Lower lobe of right lung (tissue), 2 donors: ENCODE measurements at regions not wholly inside any gene's neighbourhood (a gene's known extent, or its start where the extent isn't known, plus 50 kb on each side); places are given as distances from the start of the nearest gene placed in this dataset.
A peak's percentile ranks its signal among the peaks of the same experiment; 100 is the strongest.

Source experiments
- ATAC-seq, 2 donors: fragments of 200-7000 bp; cut with Tn5 transposase; one replicate each; pipeline ENCODE4 v1.9.1; 2020 to 2022; ENCODE audit warnings: mild to moderate bottlenecking in 2 of 2, moderate library complexity in 2 of 2
- DNase-seq: peaks from one replicate; pipeline ENCODE4 v3.0.0-alpha.2; 2020
- H3K27ac ChIP-seq: fragments of 200-600 bp; one replicate; pipeline ENCODE4 v1.8.0; 2022
- H3K27me3 ChIP-seq: fragments of 200-600 bp; one replicate; pipeline ENCODE4 v1.8.0; 2022; ENCODE audit warnings: low read depth
- H3K36me3 ChIP-seq: fragments of 200-600 bp; one replicate; pipeline ENCODE4 v1.8.0; 2022; ENCODE audit warnings: mild to moderate bottlenecking
- H3K4me1 ChIP-seq: fragments of 200-600 bp; one replicate; pipeline ENCODE4 v1.8.0; 2022
- H3K4me3 ChIP-seq: fragments of 200-600 bp; one replicate; pipeline ENCODE4 v1.8.0; 2022; ENCODE audit warnings: mild to moderate bottlenecking
- H3K9me3 ChIP-seq: fragments of 200-600 bp; one replicate; pipeline ENCODE4 v1.8.0; 2022
- CTCF ChIP-seq: fragments of 200-600 bp; IDR thresholded peaks from one replicate; pipeline ENCODE4 v1.8.0; 2022; ENCODE audit warnings: antibody characterized with exemption, mild to moderate bottlenecking
- intact Hi-C: fragments of 100-400 bp; cut with DNase I; formaldehyde crosslinking; loops from one replicate; pipeline ENCODE4 v1.11.0; 2022
- donor health status: DM: no; HTN: yes; CAD: no; lungs with severe emphysema.

- no peaks in the 10 kb centered on the region for H3K4me1 ChIP-seq
- ATAC-seq (no peak), DNase-seq (no peak)
- no peaks in the 10 kb centered on the region for H3K27me3 ChIP-seq
- no peak for TF ChIP-seq CTCF
- no peaks in the 10 kb centered on the region for H3K36me3 ChIP-seq
- H3K9me3 ChIP-seq = no peaks in the 10 kb centered on the region
- no peak overlapping the region for H3K27ac ChIP-seq
- intact Hi-C loops = no loop called here
- no peak overlapping the region for H3K4me3 ChIP-seq
Measured at GRCh38 chr7:35390146-35390545, 136.2 kb upstream of the TBX20 start.

GRCh38 chr7:35389636-35390035 is 135.7 kb upstream of the TBX20 start:
- H3K4me1 ChIP-seq = no peaks in the 10 kb centered on the region
- H3K36me3 ChIP-seq = no peaks in the 10 kb centered on the region
- H3K27ac ChIP-seq = no peak overlapping the region
- H3K9me3 ChIP-seq = no peaks in the 10 kb centered on the region
- DNase-seq (no peak), ATAC-seq (no peak)
- no peak for TF ChIP-seq CTCF
- intact Hi-C loops = no loop called here
- no peaks in the 10 kb centered on the region for H3K27me3 ChIP-seq
- no peak overlapping the region for H3K4me3 ChIP-seq

- Histone ChIP-seq H3K9me3 (no peaks in the 10 kb centered on the region), H3K36me3 (no peaks in the 10 kb centered on the region), H3K27ac (no peak overlapping the region), H3K4me3 (no peak overlapping the region), H3K4me1 (no peaks in the 10 kb centered on the region), H3K27me3 (no peaks in the 10 kb centered on the region)
- ATAC-seq (no peak), DNase-seq (no peak)
- intact Hi-C loops = no loop called here
- no peak for TF ChIP-seq CTCF
Measured at GRCh38 chr7:35386816-35387706, 133.2 kb upstream of the TBX20 start.

GRCh38 chr7:35386082-35386815 is 132.3 kb upstream of the TBX20 start:
- intact Hi-C loops = no loop called here
- Histone ChIP-seq H3K9me3 (no peaks in the 10 kb centered on the region), H3K4me1 (no peaks in the 10 kb centered on the region), H3K27me3 (no peaks in the 10 kb centered on the region), H3K36me3 (no peaks in the 10 kb centered on the region), H3K4me3 (no peak overlapping the region), H3K27ac (no peak overlapping the region)
- no peak for ATAC-seq
- DNase-seq = no peak
- TF ChIP-seq CTCF = no peak

- Histone ChIP-seq H3K4me1 (no peaks in the 10 kb centered on the region), H3K27ac (no peak overlapping the region), H3K9me3 (no peaks in the 10 kb centered on the region), H3K36me3 (no peaks in the 10 kb centered on the region), H3K27me3 (no peaks in the 10 kb centered on the region), H3K4me3 (no peak overlapping the region)
- intact Hi-C loops = no loop called here
- ATAC-seq (peak; percentile 28 to 48), DNase-seq (no peak)
- no peak for TF ChIP-seq CTCF
Measured at GRCh38 chr7:35384761-35385700, 131.1 kb upstream of the TBX20 start.
